ENCODE measurements at regions not wholly inside any gene's neighbourhood (a gene's known extent, or its start where the extent isn't known, plus 50 kb on each side); places are given as distances from the start of the nearest gene placed in this dataset.

DNA sequence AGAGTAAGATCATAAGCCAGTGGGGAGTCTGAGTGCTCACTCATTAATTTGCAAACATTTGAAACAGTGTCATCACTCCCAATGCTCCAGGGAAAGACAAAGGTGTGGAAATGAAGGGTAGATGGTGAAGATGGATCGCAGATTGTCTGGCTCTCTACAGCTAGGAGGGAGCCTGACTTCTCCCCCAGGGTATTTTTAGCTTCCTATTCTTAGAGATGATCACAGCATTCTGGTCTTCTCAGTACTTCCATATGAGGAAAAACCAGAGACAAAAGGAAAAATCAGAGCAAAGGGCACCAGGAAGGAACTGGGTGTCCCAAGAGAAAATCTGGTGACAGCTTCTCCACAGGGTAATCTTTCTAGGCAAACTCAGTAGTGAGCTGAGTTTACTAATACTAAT, 401.9 kb upstream of the GRIA1 start:
- Mint-ChIP-seq H3K27me3 (no peaks in the 10 kb centered on the region), H3K27ac (no peak overlapping the region), H3K9me3 (peaks cover 0 to 8% (median 4%) of the 10 kb centered on the region in 8 donors), H3K4me3 (no peak overlapping the region), H3K36me3 (no peaks in the 10 kb centered on the region), H3K4me1 (no peaks in the 10 kb centered on the region)
- Histone ChIP-seq H3K4me3 (ENCODE audit: low read length in 2 of 2) (no peak overlapping the region), H3K4me1 (ENCODE audit: insufficient read depth, low read length) (no peaks in the 10 kb centered on the region), H3K36me3 (ENCODE audit: insufficient read depth, low read length) (no peaks in the 10 kb centered on the region), H3K9me3 (ENCODE audit: control insufficient read depth in 1 of 2, low read length in 2 of 2) (peaks cover 0 to 4% of the 10 kb centered on the region in 2 donors), H3K27ac (ENCODE audit: low read depth, low read length) (no peak overlapping the region), H3K27me3 (ENCODE audit: insufficient read depth, low read length) (no peaks in the 10 kb centered on the region)
- intact Hi-C loops (cut with micrococcal nuclease): no loop called here
- ChIA-PET CTCF (ENCODE audit: partially characterized antibody) (no interaction called here), POLR2A (ENCODE audit: partially characterized antibody) (no interaction called here)
- no peak for DNase-seq

- CTCF ChIA-PET (ENCODE audit: partially characterized antibody): no interaction called here
- no peaks in the 10 kb centered on the region for H3K27me3 ChIP-seq (ENCODE audit: insufficient read depth, low read length)
- H3K36me3 Mint-ChIP-seq: no peaks in the 10 kb centered on the region
- H3K4me1 Mint-ChIP-seq: no peaks in the 10 kb centered on the region
- DNase-seq: no peak
- H3K27me3 Mint-ChIP-seq: no peaks in the 10 kb centered on the region
- intact Hi-C loops (cut with micrococcal nuclease): no loop called here
- no peak overlapping the region for H3K4me3 Mint-ChIP-seq
- POLR2A ChIA-PET (ENCODE audit: partially characterized antibody): no interaction called here
- no peak overlapping the region for H3K27ac Mint-ChIP-seq
- H3K4me1 ChIP-seq (ENCODE audit: insufficient read depth, low read length): no peaks in the 10 kb centered on the region
- H3K9me3 ChIP-seq (ENCODE audit: control insufficient read depth in 1 of 2, low read length in 2 of 2): no peaks in the 10 kb centered on the region
- no peak overlapping the region for H3K4me3 ChIP-seq (ENCODE audit: low read length in 2 of 2)
- H3K9me3 Mint-ChIP-seq: peaks cover 0 to 14% (median 6%) of the 10 kb centered on the region in 8 donors
- H3K27ac ChIP-seq (ENCODE audit: low read depth, low read length): no peak overlapping the region
- H3K36me3 ChIP-seq (ENCODE audit: insufficient read depth, low read length): no peaks in the 10 kb centered on the region
Measured at GRCh38 chr5:153094333-153094732, 396.1 kb upstream of the GRIA1 start.

DNA sequence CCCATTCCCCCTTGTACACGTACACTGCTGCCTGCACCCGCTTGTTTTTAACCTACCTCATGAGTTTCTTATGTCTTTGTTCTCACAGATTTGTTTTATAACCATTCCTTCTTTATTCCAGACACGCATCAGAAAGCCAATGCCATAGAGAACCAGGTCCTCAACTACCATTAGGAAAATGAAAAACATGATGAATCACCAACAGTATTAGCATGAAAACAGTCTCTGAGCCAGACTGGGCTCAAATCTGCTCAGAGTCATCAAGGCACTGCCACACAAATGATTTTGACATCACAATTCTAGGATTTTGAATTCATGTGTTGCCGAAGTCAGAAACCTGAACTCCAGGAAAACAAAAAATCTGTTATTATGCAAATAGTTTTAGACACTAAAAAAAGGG, 394.1 kb upstream of the GRIA1 start:
- no peak overlapping the region for H3K4me3 Mint-ChIP-seq
- Histone ChIP-seq H3K4me3 (ENCODE audit: low read length in 2 of 2) (no peak overlapping the region), H3K36me3 (ENCODE audit: insufficient read depth, low read length) (no peaks in the 10 kb centered on the region), H3K27me3 (ENCODE audit: insufficient read depth, low read length) (no peaks in the 10 kb centered on the region), H3K27ac (ENCODE audit: low read depth, low read length) (no peak overlapping the region), H3K9me3 (ENCODE audit: control insufficient read depth in 1 of 2, low read length in 2 of 2) (no peaks in the 10 kb centered on the region), H3K4me1 (ENCODE audit: insufficient read depth, low read length) (no peaks in the 10 kb centered on the region)
- intact Hi-C loops (cut with micrococcal nuclease): no loop called here
- H3K9me3 Mint-ChIP-seq: peaks cover 0 to 14% (median 6%) of the 10 kb centered on the region in 8 donors
- H3K36me3 Mint-ChIP-seq: no peaks in the 10 kb centered on the region
- ChIA-PET CTCF (ENCODE audit: partially characterized antibody) (no interaction called here), POLR2A (ENCODE audit: partially characterized antibody) (no interaction called here)
- no peak for DNase-seq
- H3K4me1 Mint-ChIP-seq: no peaks in the 10 kb centered on the region
- no peak overlapping the region for H3K27ac Mint-ChIP-seq
- no peaks in the 10 kb centered on the region for H3K27me3 Mint-ChIP-seq

- H3K27ac ChIP-seq (ENCODE audit: low read depth, low read length): no peak overlapping the region
- no peaks in the 10 kb centered on the region for H3K4me1 ChIP-seq (ENCODE audit: insufficient read depth, low read length)
- no peaks in the 10 kb centered on the region for H3K9me3 ChIP-seq (ENCODE audit: control insufficient read depth in 1 of 2, low read length in 2 of 2)
- no peaks in the 10 kb centered on the region for H3K36me3 Mint-ChIP-seq
- H3K9me3 Mint-ChIP-seq: peaks cover 2 to 10% (median 4%) of the 10 kb centered on the region in 8 donors
- no peak for DNase-seq
- H3K4me3 Mint-ChIP-seq: no peak overlapping the region
- H3K27me3 Mint-ChIP-seq: no peaks in the 10 kb centered on the region
- POLR2A ChIA-PET (ENCODE audit: partially characterized antibody): no interaction called here
- H3K27ac Mint-ChIP-seq: no peak overlapping the region
- intact Hi-C loops (cut with micrococcal nuclease): no loop called here
- no peak overlapping the region for H3K4me3 ChIP-seq (ENCODE audit: low read length in 2 of 2)
- no peaks in the 10 kb centered on the region for H3K4me1 Mint-ChIP-seq
- no peaks in the 10 kb centered on the region for H3K27me3 ChIP-seq (ENCODE audit: insufficient read depth, low read length)
- no peaks in the 10 kb centered on the region for H3K36me3 ChIP-seq (ENCODE audit: insufficient read depth, low read length)
- CTCF ChIA-PET (ENCODE audit: partially characterized antibody): no interaction called here
Measured at GRCh38 chr5:153099328-153099727, 391.1 kb upstream of the GRIA1 start.

- no peaks in the 10 kb centered on the region for H3K27me3 Mint-ChIP-seq
- H3K4me1 ChIP-seq (ENCODE audit: insufficient read depth, low read length): no peaks in the 10 kb centered on the region
- ChIA-PET POLR2A (ENCODE audit: partially characterized antibody) (no interaction called here), CTCF (ENCODE audit: partially characterized antibody) (no interaction called here)
- H3K4me1 Mint-ChIP-seq: no peaks in the 10 kb centered on the region
- H3K36me3 Mint-ChIP-seq: no peaks in the 10 kb centered on the region
- H3K9me3 Mint-ChIP-seq: peaks cover 0 to 8% (median 4%) of the 10 kb centered on the region in 8 donors
- intact Hi-C loops (cut with micrococcal nuclease): no loop called here
- no peak for DNase-seq
- H3K4me3 ChIP-seq (ENCODE audit: low read length in 2 of 2): no peak overlapping the region
- H3K9me3 ChIP-seq (ENCODE audit: control insufficient read depth in 1 of 2, low read length in 2 of 2): no peaks in the 10 kb centered on the region
- H3K27ac Mint-ChIP-seq: no peak overlapping the region
- no peaks in the 10 kb centered on the region for H3K36me3 ChIP-seq (ENCODE audit: insufficient read depth, low read length)
- H3K27ac ChIP-seq (ENCODE audit: low read depth, low read length): no peak overlapping the region
- H3K4me3 Mint-ChIP-seq: no peak overlapping the region
- no peaks in the 10 kb centered on the region for H3K27me3 ChIP-seq (ENCODE audit: insufficient read depth, low read length)
Measured at GRCh38 chr5:153101235-153102180, 389.0 kb upstream of the GRIA1 start.

GRCh38 chr5:153116916-153117315, 373.6 kb upstream of the GRIA1 start:
- Histone ChIP-seq H3K27ac (ENCODE audit: low read depth, low read length) (no peak overlapping the region), H3K9me3 (ENCODE audit: control insufficient read depth in 1 of 2, low read length in 2 of 2) (no peaks in the 10 kb centered on the region), H3K36me3 (ENCODE audit: insufficient read depth, low read length) (no peaks in the 10 kb centered on the region), H3K4me1 (ENCODE audit: insufficient read depth, low read length) (no peaks in the 10 kb centered on the region), H3K4me3 (ENCODE audit: low read length in 2 of 2) (no peak overlapping the region), H3K27me3 (ENCODE audit: insufficient read depth, low read length) (no peaks in the 10 kb centered on the region)
- H3K27me3 Mint-ChIP-seq: no peaks in the 10 kb centered on the region
- DNase-seq: no peak
- POLR2A ChIA-PET (ENCODE audit: partially characterized antibody): no interaction called here
- no peaks in the 10 kb centered on the region for H3K36me3 Mint-ChIP-seq
- intact Hi-C loops (cut with micrococcal nuclease): no loop called here
- no peak overlapping the region for H3K27ac Mint-ChIP-seq
- H3K4me1 Mint-ChIP-seq: no peaks in the 10 kb centered on the region
- H3K4me3 Mint-ChIP-seq: no peak overlapping the region
- H3K9me3 Mint-ChIP-seq: peaks cover 0 to 13% (median 6%) of the 10 kb centered on the region in 8 donors
- CTCF ChIA-PET (ENCODE audit: partially characterized antibody): no interaction called here

DNA sequence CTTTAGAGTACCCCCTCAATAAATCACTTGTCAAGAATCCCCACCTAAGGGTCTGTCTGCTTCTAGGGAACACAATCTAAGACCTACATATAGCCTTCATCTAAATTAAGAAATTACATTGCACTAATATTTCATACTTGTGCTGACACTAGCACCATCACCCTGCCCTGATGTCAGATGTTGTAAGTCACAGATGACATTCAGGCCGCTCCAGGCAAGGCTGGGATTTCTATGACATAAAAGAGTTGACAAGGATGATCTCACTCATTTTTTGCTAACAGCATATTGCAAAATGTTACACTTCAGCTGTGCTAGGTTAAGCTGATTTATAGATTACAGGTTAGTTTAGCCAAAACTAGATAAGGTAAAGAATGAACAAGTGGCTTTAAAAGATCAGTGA, 372.5 kb upstream of the GRIA1 start:
- no peak overlapping the region for H3K4me3 Mint-ChIP-seq
- Histone ChIP-seq H3K27ac (ENCODE audit: low read depth, low read length) (no peak overlapping the region), H3K4me1 (ENCODE audit: insufficient read depth, low read length) (no peaks in the 10 kb centered on the region), H3K36me3 (ENCODE audit: insufficient read depth, low read length) (no peaks in the 10 kb centered on the region), H3K27me3 (ENCODE audit: insufficient read depth, low read length) (no peaks in the 10 kb centered on the region), H3K9me3 (ENCODE audit: control insufficient read depth in 1 of 2, low read length in 2 of 2) (no peaks in the 10 kb centered on the region), H3K4me3 (ENCODE audit: low read length in 2 of 2) (no peak overlapping the region)
- no peak for DNase-seq
- no peaks in the 10 kb centered on the region for H3K36me3 Mint-ChIP-seq
- peaks cover 0 to 13% (median 5%) of the 10 kb centered on the region in 8 donors for H3K9me3 Mint-ChIP-seq
- H3K27me3 Mint-ChIP-seq: no peaks in the 10 kb centered on the region
- ChIA-PET POLR2A (ENCODE audit: partially characterized antibody) (no interaction called here), CTCF (ENCODE audit: partially characterized antibody) (no interaction called here)
- no peak overlapping the region for H3K27ac Mint-ChIP-seq
- intact Hi-C loops (cut with micrococcal nuclease): no loop called here
- no peaks in the 10 kb centered on the region for H3K4me1 Mint-ChIP-seq
